ENCODE measurements at regions not wholly inside any gene's neighbourhood (a gene's known extent, or its start where the extent isn't known, plus 50 kb on each side); places are given as distances from the start of the nearest gene placed in this dataset.

DNA sequence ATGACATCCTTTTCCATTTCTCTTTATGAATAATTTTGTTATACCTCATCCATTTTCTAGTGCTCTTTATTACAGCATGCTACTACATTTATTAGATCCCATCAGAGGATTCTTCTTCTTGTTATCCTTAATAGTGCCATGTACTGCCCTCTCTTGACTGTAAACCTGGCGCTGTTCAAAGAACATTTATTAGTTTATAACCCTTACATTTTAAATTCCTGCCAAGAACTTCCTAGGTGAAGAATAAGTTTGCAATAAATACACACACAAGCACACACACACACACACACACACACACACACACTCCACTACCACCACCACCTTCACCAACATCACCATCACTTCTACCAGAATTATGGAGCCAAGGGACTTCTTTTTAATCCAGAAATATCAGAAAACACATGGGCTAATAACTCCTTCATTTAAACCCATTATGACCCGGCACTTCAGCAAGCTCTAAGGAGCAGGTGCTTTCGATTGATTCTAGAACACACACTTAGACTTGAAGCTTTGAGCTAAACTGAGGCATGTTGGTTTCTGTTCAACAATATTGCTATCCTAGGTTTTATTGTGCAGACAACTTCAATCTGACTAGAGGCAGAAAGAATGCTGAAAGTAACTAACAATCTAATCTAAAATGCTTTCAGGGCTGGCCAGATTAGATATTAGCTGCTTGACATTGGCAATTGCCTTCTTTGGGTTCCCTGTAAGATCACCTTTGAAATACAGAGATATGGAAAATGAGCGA lies 556.8 kb downstream of the LMO4 start:
- H3K4me1 Mint-ChIP-seq (ENCODE audit: low read depth) = peaks cover 7% of the 10 kb centered on the region
- H3K4me3 Mint-ChIP-seq (ENCODE audit: unreplicated experiment) = no peak overlapping the region
- no peak overlapping the region for H3K27ac Mint-ChIP-seq (ENCODE audit: unreplicated experiment)
- no peak for DNase-seq (ENCODE audit: low spot score)
- no peaks in the 10 kb centered on the region for H3K9me3 Mint-ChIP-seq (ENCODE audit: low read depth)
- H3K27me3 Mint-ChIP-seq (ENCODE audit: low read depth) = no peaks in the 10 kb centered on the region
- no peak for TF ChIP-seq CTCF (IDR thresholded peaks at IDR 0.05)
- no peaks in the 10 kb centered on the region for H3K36me3 Mint-ChIP-seq (ENCODE audit: low read depth)

- no peak for TF ChIP-seq CTCF (IDR thresholded peaks at IDR 0.05)
- no peak for DNase-seq (ENCODE audit: low spot score)
- Mint-ChIP-seq H3K27me3 (ENCODE audit: low read depth) (no peaks in the 10 kb centered on the region), H3K4me3 (ENCODE audit: unreplicated experiment) (no peak overlapping the region), H3K4me1 (ENCODE audit: low read depth) (no peaks in the 10 kb centered on the region), H3K36me3 (ENCODE audit: low read depth) (no peaks in the 10 kb centered on the region), H3K9me3 (ENCODE audit: low read depth) (no peaks in the 10 kb centered on the region), H3K27ac (ENCODE audit: unreplicated experiment) (no peak overlapping the region)
These were observed 558.4 kb downstream of the LMO4 start for GRCh38 chr1:87887100-87887499.

DNA sequence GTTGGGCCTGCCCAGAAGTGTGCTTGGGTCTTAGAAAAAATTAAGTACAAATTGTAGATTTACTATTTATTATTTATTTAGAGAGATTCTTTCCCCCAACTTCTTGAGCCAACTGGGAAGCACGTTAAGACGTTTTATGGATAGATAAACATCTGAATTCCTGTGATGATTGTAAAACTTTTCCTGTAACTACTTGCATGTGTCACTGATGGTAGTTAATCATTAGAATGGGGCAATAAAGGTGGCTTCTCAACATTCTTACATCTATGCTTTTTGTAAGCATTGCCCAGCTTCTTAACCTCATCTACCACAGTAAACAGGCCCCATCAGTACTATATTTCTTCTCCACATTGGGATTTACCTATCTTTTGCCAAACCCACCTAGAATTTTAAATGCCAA lies 559.8 kb downstream of the LMO4 start:
- Mint-ChIP-seq H3K27ac (ENCODE audit: unreplicated experiment) (no peak overlapping the region), H3K4me3 (ENCODE audit: unreplicated experiment) (no peak overlapping the region), H3K36me3 (ENCODE audit: low read depth) (no peaks in the 10 kb centered on the region), H3K4me1 (ENCODE audit: low read depth) (no peaks in the 10 kb centered on the region), H3K9me3 (ENCODE audit: low read depth) (no peaks in the 10 kb centered on the region), H3K27me3 (ENCODE audit: low read depth) (no peaks in the 10 kb centered on the region)
- DNase-seq (ENCODE audit: low spot score) = no peak
- TF ChIP-seq CTCF (IDR thresholded peaks at IDR 0.05) = no peak

GRCh38 chr1:87894062-87894461 lies 565.4 kb downstream of the LMO4 start:
- Mint-ChIP-seq H3K36me3 (ENCODE audit: low read depth) (no peaks in the 10 kb centered on the region), H3K27ac (ENCODE audit: unreplicated experiment) (no peak overlapping the region), H3K4me1 (ENCODE audit: low read depth) (no peaks in the 10 kb centered on the region), H3K4me3 (ENCODE audit: unreplicated experiment) (no peak overlapping the region), H3K27me3 (ENCODE audit: low read depth) (no peaks in the 10 kb centered on the region), H3K9me3 (ENCODE audit: low read depth) (no peaks in the 10 kb centered on the region)
- no peak for TF ChIP-seq CTCF (IDR thresholded peaks at IDR 0.05)
- DNase-seq (ENCODE audit: low spot score) = no peak

DNA sequence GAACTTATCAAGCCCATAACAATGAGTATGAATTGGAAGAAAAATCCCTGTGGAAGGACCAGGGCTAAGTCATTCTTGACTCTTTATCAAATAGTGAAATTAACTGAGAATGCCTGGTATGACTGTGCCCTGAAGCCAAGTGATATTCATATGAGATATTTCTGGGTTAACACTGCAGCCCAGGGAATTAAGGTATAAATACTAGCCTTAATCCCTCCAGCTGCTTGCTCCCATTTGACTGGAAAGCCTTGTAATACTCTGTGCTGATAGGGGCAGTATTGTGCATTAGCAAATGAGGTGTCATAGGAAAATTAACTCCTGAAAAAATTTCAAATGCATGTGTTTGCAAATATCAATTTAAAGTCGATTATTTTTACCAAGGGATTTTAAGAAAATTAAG lies 568.8 kb downstream of the LMO4 start:
- Mint-ChIP-seq H3K4me1 (ENCODE audit: low read depth) (no peaks in the 10 kb centered on the region), H3K4me3 (ENCODE audit: unreplicated experiment) (no peak overlapping the region), H3K27me3 (ENCODE audit: low read depth) (peaks cover 4% of the 10 kb centered on the region), H3K36me3 (ENCODE audit: low read depth) (no peaks in the 10 kb centered on the region), H3K9me3 (ENCODE audit: low read depth) (no peaks in the 10 kb centered on the region), H3K27ac (ENCODE audit: unreplicated experiment) (no peak overlapping the region)
- TF ChIP-seq CTCF (IDR thresholded peaks at IDR 0.05) = no peak
- no peak for DNase-seq (ENCODE audit: low spot score)
